ENCODE measurements at regions not wholly inside any gene's neighbourhood (a gene's known extent, or its start where the extent isn't known, plus 50 kb on each side); places are given as distances from the start of the nearest gene placed in this dataset.

DNA sequence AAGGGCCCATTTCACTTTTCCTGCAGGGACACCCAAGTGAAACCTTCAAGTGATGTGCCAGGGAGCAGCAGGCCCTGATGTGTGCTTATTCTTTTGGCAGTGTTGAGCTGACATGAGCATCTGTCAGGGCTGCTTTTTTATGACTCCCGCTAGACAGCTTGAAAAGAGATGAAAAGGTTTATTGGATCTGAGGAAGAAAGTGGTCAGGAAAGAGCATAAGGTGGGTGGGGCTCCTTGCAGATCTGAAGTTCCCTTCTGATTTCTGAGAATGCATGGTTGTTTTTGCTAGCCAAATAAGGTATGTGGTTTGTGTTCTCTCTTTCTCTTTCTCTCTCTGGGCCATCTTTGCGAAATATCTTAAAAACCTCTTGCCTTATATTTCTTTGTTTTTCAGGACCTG, 316.1 kb downstream of the DMRT2 start:
- Mint-ChIP-seq H3K27me3 (no peaks in the 10 kb centered on the region), H3K4me1 (ENCODE audit: low read depth) (no peaks in the 10 kb centered on the region), H3K27ac (no peak overlapping the region), H3K9me3 (no peaks in the 10 kb centered on the region), H3K36me3 (ENCODE audit: low read depth) (no peaks in the 10 kb centered on the region), H3K4me3 (no peak overlapping the region)

DNA sequence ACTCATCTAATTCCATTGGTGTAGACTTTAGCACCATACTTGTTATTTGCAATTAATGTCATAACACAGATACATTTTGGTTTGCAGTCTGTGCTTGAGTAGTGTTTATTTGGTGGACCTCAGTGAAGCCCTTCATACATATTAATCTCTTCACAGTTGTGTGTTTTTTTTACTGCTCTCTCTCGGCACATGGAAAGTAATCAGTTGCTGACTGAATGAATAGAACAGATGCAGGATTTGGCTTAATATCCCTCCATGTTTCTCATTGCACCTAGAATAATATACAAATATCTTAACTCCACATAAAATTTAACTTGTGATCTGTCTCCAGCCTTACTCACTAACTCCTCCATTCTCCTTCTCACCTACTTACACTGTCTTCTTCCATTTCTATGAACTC, 319.1 kb downstream of the DMRT2 start:
- Mint-ChIP-seq H3K27me3 (no peaks in the 10 kb centered on the region), H3K36me3 (ENCODE audit: low read depth) (no peaks in the 10 kb centered on the region), H3K9me3 (peaks cover 3% of the 10 kb centered on the region), H3K27ac (no peak overlapping the region), H3K4me3 (no peak overlapping the region), H3K4me1 (ENCODE audit: low read depth) (no peaks in the 10 kb centered on the region)

DNA sequence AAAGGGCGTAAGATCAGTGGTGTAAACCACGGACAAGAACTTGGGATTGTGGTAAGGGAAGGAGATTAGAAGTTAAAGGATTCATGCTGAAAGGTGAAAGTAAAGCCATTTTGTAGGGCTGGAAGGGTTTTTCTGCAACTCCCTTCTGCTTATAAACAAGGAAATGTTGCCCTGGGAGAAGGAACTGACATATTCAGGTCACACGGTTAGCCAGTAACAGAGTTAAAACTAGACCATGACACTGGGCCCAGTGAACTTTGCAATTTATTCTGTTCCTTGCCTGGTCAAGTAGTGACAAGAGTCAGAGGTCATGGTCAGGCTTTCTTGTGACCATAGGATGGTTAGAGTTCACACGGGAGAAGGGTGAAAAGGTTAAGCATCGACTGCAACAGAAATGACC, 323.3 kb downstream of the DMRT2 start:
- Mint-ChIP-seq H3K27me3 (no peaks in the 10 kb centered on the region), H3K4me1 (ENCODE audit: low read depth) (no peaks in the 10 kb centered on the region), H3K9me3 (peaks cover 3% of the 10 kb centered on the region), H3K4me3 (no peak overlapping the region), H3K27ac (no peak overlapping the region), H3K36me3 (ENCODE audit: low read depth) (no peaks in the 10 kb centered on the region)

DNA sequence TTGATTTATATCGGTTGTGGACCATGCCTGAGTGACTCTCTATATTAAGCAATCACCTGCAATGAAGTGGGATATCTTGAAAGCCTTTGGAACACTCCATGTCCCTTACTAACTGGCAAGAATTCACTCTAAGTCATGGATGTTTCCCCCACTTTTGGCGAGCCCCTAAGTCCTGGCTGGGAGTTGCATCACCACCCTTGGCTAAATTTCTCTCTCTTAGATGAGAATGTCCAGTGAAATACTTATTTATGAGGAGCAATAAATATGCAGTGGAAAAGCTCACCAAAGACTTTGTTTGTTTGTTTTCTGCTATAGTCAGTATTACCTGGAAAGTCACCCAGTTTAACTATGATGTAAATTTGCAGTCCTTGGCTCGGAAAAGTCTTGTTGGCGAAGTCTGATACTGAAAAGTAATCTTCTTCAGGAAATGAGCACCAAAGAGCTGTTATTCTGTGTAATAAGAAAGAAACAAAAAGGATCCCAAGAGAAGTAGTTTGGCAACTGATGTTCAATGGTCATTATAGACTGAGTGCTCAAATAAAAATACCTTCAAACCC, 333.8 kb downstream of the DMRT2 start:
- no peak overlapping the region for H3K27ac Mint-ChIP-seq

DNA sequence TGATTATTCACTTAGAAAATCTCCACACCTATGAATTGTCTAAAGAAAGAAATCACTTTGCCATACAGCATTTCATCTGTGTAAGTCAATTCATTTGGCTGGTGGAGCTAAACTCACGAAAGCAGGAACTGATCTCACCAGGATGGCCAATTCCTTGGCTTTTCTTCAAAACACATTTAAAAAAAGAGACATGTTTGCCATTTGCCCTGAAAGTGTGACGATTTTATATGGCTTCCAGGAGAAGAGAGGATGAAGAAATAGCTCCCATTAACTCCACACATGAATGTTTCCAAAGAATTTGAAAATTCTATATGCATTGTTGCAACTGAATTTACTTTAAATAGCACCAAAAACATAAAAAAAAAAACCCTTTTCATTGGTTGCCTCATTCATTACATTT, 334.7 kb downstream of the DMRT2 start:
- no peaks in the 10 kb centered on the region for H3K27me3 Mint-ChIP-seq
- H3K27ac Mint-ChIP-seq: no peak overlapping the region
- H3K9me3 Mint-ChIP-seq: no peaks in the 10 kb centered on the region
- no peak overlapping the region for H3K4me3 Mint-ChIP-seq
- H3K36me3 Mint-ChIP-seq (ENCODE audit: low read depth): no peaks in the 10 kb centered on the region
- no peaks in the 10 kb centered on the region for H3K4me1 Mint-ChIP-seq (ENCODE audit: low read depth)

More for the DNA sequence above, 333.8 kb downstream of the DMRT2 start:
- no peaks in the 10 kb centered on the region for H3K36me3 Mint-ChIP-seq (ENCODE audit: low read depth)
- H3K4me3 Mint-ChIP-seq: no peak overlapping the region
- no peaks in the 10 kb centered on the region for H3K9me3 Mint-ChIP-seq
- no peaks in the 10 kb centered on the region for H3K27me3 Mint-ChIP-seq
- H3K4me1 Mint-ChIP-seq (ENCODE audit: low read depth): no peaks in the 10 kb centered on the region

DNA sequence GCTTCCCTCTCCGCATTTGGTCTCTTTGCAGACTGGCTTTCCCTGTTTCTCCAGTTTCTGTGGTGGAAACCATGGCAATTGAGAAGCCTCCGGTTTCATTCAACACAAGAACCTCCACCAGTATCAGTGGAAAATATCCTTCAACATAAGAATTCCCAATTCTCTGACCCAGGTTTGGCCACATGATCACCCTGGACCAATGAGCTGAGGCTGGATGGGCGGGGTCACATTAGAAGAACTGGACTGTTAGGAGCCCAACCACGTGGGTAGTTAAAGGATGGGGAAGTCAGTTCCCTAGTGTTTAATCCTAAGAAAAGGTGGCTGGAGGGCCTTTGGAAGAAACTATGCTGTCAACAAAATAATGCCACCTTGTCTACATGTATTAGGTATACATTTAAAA, 336.3 kb downstream of the DMRT2 start:
- H3K4me3 Mint-ChIP-seq: no peak overlapping the region
- no peaks in the 10 kb centered on the region for H3K27me3 Mint-ChIP-seq
- H3K36me3 Mint-ChIP-seq (ENCODE audit: low read depth): no peaks in the 10 kb centered on the region
- H3K27ac Mint-ChIP-seq: no peak overlapping the region
- H3K9me3 Mint-ChIP-seq: no peaks in the 10 kb centered on the region
- no peaks in the 10 kb centered on the region for H3K4me1 Mint-ChIP-seq (ENCODE audit: low read depth)

DNA sequence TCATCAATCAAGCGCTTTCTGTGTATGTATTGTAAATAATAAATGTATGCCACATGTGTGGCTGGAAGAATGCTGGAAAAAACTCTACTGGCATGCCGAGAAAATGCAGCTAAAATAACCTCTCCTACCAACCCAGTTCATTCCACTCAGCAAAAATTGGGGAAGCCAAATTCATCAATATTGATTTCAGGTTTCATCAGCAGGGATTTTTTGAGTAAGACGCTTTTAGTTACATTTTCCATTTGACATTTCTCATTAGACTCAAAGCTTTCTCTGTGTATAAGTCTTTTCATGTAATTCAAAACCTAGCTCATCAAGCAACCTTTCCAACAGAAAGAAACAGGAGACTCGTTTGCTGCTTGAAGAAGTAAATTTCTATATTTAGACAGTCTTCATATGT, 338.1 kb downstream of the DMRT2 start:
- Mint-ChIP-seq H3K4me1 (ENCODE audit: low read depth) (no peaks in the 10 kb centered on the region), H3K27me3 (no peaks in the 10 kb centered on the region), H3K4me3 (no peak overlapping the region), H3K9me3 (no peaks in the 10 kb centered on the region), H3K27ac (no peak overlapping the region), H3K36me3 (ENCODE audit: low read depth) (no peaks in the 10 kb centered on the region)

DNA sequence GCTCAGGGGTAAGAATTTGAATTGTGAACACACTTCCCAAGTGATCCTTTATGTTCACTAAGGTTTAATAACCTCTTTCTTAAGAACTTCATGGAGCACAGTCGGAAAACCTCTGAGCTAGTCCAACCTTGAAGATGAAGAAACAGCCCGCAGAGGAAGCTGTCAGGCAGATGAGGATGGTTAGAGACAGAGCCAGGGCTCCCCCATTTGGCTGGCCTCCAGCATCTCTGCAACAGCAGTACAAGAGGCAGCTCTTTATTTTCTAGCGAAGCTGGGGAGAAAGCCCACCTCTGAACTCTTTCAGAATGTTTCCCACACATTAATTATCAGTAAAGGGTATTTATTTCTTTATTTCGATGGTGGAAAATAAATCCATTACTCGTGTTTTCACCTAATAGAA, 350.8 kb downstream of the DMRT2 start:
- Mint-ChIP-seq H3K27me3 (no peaks in the 10 kb centered on the region), H3K4me3 (no peak overlapping the region), H3K4me1 (ENCODE audit: low read depth) (no peaks in the 10 kb centered on the region), H3K27ac (no peak overlapping the region), H3K9me3 (no peaks in the 10 kb centered on the region), H3K36me3 (ENCODE audit: low read depth) (no peaks in the 10 kb centered on the region)

DNA sequence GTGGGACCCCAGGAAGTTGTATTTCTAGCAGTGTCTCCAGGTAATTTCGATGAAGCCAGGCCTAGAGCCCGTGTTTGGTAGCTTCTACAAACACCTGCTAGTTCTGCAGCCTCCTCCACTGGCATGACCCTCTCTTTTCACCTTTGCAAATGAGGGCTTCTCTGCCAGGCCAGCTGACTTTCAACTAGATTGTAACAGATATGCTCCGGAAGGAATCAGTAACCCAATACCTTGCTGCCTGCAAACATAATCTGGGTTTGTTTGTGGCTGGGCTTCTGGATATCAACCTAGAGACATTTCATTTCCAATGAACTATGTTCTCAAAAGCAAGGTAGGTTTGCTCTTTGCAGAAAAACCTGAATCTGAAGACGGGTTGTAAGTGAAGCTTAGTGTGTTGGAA, 354.8 kb downstream of the DMRT2 start:
- no peak overlapping the region for H3K4me3 Mint-ChIP-seq
- H3K36me3 Mint-ChIP-seq (ENCODE audit: low read depth): no peaks in the 10 kb centered on the region
- H3K27ac Mint-ChIP-seq: no peak overlapping the region
- no peaks in the 10 kb centered on the region for H3K4me1 Mint-ChIP-seq (ENCODE audit: low read depth)
- no peaks in the 10 kb centered on the region for H3K9me3 Mint-ChIP-seq
- no peaks in the 10 kb centered on the region for H3K27me3 Mint-ChIP-seq

DNA sequence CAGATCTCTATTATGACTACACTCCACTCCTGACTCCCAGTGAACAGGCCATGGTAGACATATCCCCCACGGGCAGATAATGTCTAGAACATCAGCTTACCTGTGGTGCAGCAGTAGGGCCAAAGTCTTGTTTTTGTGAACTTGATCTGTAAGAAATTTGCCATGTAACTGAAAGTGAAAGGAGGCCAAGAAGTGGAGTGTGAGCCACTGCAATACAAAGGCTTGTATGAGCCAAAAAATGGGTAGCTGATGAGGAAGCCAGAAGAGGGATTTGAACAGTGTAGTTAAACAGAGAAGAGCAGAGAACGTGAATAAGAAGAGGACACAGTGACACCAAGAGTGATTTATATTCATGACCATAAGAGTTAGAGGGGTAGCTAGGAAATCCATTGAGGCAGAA, 361.7 kb downstream of the DMRT2 start:
- Mint-ChIP-seq H3K27me3 (peaks cover 3% of the 10 kb centered on the region), H3K9me3 (peaks cover 4% of the 10 kb centered on the region), H3K36me3 (ENCODE audit: low read depth) (no peaks in the 10 kb centered on the region), H3K4me3 (no peak overlapping the region), H3K4me1 (ENCODE audit: low read depth) (no peaks in the 10 kb centered on the region), H3K27ac (no peak overlapping the region)

DNA sequence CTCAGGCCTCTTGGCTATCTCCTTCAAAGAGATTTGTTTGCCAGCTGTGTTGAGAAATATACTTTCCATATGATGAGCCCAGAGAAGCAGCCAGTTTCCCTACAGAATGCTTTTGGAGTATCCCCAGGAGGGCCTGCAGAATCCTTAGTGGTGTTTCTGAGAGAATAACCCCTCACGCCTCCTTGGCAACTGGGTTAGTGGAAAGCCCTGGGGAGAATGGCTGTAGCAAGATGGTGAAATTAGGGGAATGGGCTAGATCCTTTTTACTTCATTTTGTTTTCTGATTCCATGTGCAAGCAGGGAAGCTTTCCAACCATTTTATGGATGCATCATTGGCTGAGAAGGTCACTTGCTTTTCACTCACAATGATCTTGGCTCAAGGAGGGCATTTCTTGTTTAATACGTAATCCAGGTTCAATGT, 364.6 kb downstream of the DMRT2 start:
- Mint-ChIP-seq H3K36me3 (ENCODE audit: low read depth) (no peaks in the 10 kb centered on the region), H3K4me3 (no peak overlapping the region), H3K9me3 (peaks cover 4% of the 10 kb centered on the region), H3K27me3 (peaks cover 3% of the 10 kb centered on the region), H3K27ac (no peak overlapping the region), H3K4me1 (ENCODE audit: low read depth) (no peaks in the 10 kb centered on the region)

DNA sequence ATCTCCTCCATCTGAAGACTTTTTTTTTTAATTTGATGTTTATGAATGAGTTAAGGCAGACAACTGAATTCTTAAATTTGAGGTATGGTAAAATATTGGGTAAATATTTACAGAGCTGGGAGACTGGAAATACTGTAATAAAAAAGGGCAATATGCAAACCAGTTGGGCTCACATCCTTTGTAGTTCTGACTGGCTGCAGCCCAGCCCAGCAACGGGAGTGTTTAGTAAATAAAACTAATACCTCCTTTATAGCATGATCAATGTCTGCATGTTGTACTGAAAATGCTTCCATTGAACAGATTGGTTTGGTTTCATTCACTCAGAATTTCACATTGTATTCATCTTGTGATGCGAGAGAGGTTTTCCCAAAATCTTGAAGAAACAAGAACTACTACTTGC, 365.0 kb downstream of the DMRT2 start:
- peaks cover 4% of the 10 kb centered on the region for H3K9me3 Mint-ChIP-seq
- no peaks in the 10 kb centered on the region for H3K36me3 Mint-ChIP-seq (ENCODE audit: low read depth)
- peaks cover 3% of the 10 kb centered on the region for H3K27me3 Mint-ChIP-seq

DNA sequence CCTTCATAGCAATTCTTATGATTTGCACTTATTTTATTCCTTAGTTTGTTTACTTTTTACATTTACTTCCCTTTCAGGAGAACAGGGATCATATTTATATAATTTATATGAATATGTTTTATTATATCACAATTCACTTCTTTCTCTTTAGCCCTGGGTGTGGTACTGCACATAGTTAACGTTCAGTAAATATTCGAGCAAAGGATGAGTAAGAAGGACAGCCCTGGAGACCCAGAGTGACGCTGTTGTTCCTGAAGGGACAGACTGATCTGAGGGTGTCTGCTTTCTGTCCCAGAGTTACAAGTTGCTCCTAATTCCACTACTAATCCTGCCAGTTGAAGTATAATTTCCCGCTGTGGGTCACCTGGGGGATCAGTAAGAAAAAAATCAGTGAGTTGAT, 366.1 kb downstream of the DMRT2 start:
- peaks cover 7% of the 10 kb centered on the region for H3K9me3 Mint-ChIP-seq
- no peaks in the 10 kb centered on the region for H3K36me3 Mint-ChIP-seq (ENCODE audit: low read depth)
- H3K4me1 Mint-ChIP-seq (ENCODE audit: low read depth): no peaks in the 10 kb centered on the region
- H3K4me3 Mint-ChIP-seq: no peak overlapping the region
- no peak overlapping the region for H3K27ac Mint-ChIP-seq
- peaks cover under 1% of the 10 kb centered on the region for H3K27me3 Mint-ChIP-seq

More for the DNA sequence above, 365.0 kb downstream of the DMRT2 start:
- no peak overlapping the region for H3K4me3 Mint-ChIP-seq
- no peaks in the 10 kb centered on the region for H3K4me1 Mint-ChIP-seq (ENCODE audit: low read depth)
- no peak overlapping the region for H3K27ac Mint-ChIP-seq

DNA sequence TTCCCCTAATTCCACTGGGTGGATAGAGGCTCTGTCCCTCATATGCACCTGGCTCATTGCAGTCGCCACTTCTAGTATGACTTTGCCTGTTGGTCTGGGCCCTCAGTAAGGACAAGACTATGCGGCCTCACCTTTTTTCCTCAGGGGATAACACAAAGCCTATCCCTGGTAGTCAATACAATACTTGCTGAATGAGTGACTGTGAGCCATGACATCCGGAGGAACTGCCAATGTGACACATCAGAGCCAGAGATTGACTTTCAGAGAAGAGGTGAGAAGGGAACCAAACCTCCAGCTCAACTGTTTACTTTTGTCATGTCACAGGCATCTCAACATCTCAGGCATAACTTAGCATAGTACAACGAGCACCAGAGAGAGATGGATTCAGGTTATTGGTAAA, 371.3 kb downstream of the DMRT2 start:
- H3K27me3 Mint-ChIP-seq: peaks cover 3% of the 10 kb centered on the region
- H3K27ac Mint-ChIP-seq: no peak overlapping the region
- no peak overlapping the region for H3K4me3 Mint-ChIP-seq
- no peaks in the 10 kb centered on the region for H3K36me3 Mint-ChIP-seq (ENCODE audit: low read depth)
- H3K9me3 Mint-ChIP-seq: peaks cover 3% of the 10 kb centered on the region
- H3K4me1 Mint-ChIP-seq (ENCODE audit: low read depth): no peaks in the 10 kb centered on the region

DNA sequence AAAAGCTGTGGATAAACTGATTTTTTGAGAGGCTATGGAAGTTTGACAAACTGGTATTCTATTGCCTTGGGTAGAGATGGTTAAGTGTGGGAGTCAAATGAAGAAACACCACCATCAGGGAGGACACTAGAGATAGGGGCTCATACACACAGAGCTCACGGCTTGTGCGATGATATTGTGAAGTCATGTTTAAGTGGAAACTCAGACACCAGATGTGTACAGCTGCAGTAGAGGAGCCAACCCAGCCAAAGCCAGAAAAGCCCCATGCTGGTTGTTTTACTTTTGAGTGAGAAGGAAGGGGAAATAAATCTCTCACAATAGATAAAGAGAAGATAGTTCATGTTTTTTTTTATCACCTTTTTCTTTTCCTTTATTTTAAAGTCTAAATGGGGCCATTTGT, 377.7 kb downstream of the DMRT2 start:
- H3K27me3 Mint-ChIP-seq: peaks cover 3% of the 10 kb centered on the region
- H3K27ac Mint-ChIP-seq: no peak overlapping the region
- H3K36me3 Mint-ChIP-seq (ENCODE audit: low read depth): no peaks in the 10 kb centered on the region
- H3K4me3 Mint-ChIP-seq: no peak overlapping the region
- H3K4me1 Mint-ChIP-seq (ENCODE audit: low read depth): no peaks in the 10 kb centered on the region
- no peaks in the 10 kb centered on the region for H3K9me3 Mint-ChIP-seq

DNA sequence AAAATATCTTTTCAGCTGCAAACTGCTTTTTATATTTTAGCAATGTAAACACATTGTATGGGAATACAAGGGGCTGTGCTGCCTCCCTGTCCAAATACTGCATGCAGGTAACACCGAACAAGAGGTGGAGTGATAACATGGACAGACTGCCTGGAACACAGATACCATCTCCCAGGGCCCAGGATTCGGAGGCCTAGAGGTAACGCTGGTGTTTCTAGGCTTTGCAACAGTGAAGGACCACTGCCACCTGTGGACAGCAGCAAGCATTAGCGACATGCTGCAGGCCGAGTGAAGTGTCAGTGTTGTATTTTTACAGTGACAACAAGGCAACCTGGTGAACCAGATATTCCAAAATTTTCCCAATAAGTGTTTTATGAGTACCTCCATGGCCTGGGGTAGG, 379.1 kb downstream of the DMRT2 start:
- H3K4me3 Mint-ChIP-seq: no peak overlapping the region
- no peaks in the 10 kb centered on the region for H3K9me3 Mint-ChIP-seq
- no peaks in the 10 kb centered on the region for H3K36me3 Mint-ChIP-seq (ENCODE audit: low read depth)
- no peaks in the 10 kb centered on the region for H3K27me3 Mint-ChIP-seq
- H3K27ac Mint-ChIP-seq: no peak overlapping the region
- H3K4me1 Mint-ChIP-seq (ENCODE audit: low read depth): no peaks in the 10 kb centered on the region

All from stimulated activated naive CD8-positive, alpha-beta T cell treated with anti-CD3 and anti-CD28 coated beads, Interleukin-15, Interleukin-2, amounts not matched to agents 100 ng/mL and 50 ng/mL, for 24 hours (primary cell).